ENCODE measurements at regions not wholly inside any gene's neighbourhood (a gene's known extent, or its start where the extent isn't known, plus 50 kb on each side); places are given as distances from the start of the nearest gene placed in this dataset.

GRCh38 chr10:59959504-59960018 is 53.2 kb upstream of the CCDC6 start:
- TF ChIP-seq EP300 (IDR thresholded peaks at IDR 0.05) (no peak), POLR2A (IDR thresholded peaks at IDR 0.05) (no peak), POLR2AphosphoS5 (IDR thresholded peaks at IDR 0.05) (no peak), CTCF (IDR thresholded peaks at IDR 0.05) (no peak)
- Histone ChIP-seq H3K27ac (no peak overlapping the region), H3K36me3 (no peaks in the 10 kb centered on the region), H3K9me3 (no peaks in the 10 kb centered on the region), H3K4me1 (no peaks in the 10 kb centered on the region), H3K27me3 (no peaks in the 10 kb centered on the region), H3K4me3 (no peak overlapping the region)
- DNase-seq, result no peak
- intact Hi-C loops (cut with DNase I; ENCODE audit: low total_unique reads), result no loop called here
- 74 to 90% (median 85%) methylated on average over 3 to 4 of the region's 4 CpGs for WGBS, 5 donors

GRCh38 chr10:59958882-59959281 is 52.5 kb upstream of the CCDC6 start:
- DNase-seq, result no peak
- Histone ChIP-seq H3K27ac (no peak overlapping the region), H3K9me3 (no peaks in the 10 kb centered on the region), H3K4me3 (no peak overlapping the region), H3K36me3 (no peaks in the 10 kb centered on the region), H3K4me1 (no peaks in the 10 kb centered on the region), H3K27me3 (no peaks in the 10 kb centered on the region)
- intact Hi-C loops (cut with DNase I; ENCODE audit: low total_unique reads), result no loop called here
- WGBS, 5 donors, result 78 to 93% (median 88%) methylated on average over 5 of the region's 5 CpGs
- TF ChIP-seq POLR2AphosphoS5 (IDR thresholded peaks at IDR 0.05) (no peak), POLR2A (IDR thresholded peaks at IDR 0.05) (no peak), CTCF (IDR thresholded peaks at IDR 0.05) (no peak), EP300 (IDR thresholded peaks at IDR 0.05) (no peak)

GRCh38 chr10:59957975-59958374 is 51.6 kb upstream of the CCDC6 start:
- Histone ChIP-seq H3K9me3 (no peaks in the 10 kb centered on the region), H3K4me1 (no peaks in the 10 kb centered on the region), H3K27ac (no peak overlapping the region), H3K4me3 (no peak overlapping the region), H3K27me3 (no peaks in the 10 kb centered on the region), H3K36me3 (no peaks in the 10 kb centered on the region)
- TF ChIP-seq CTCF (IDR thresholded peaks at IDR 0.05), result no peak
- no peak for TF ChIP-seq POLR2AphosphoS5 (IDR thresholded peaks at IDR 0.05)
- TF ChIP-seq POLR2A (IDR thresholded peaks at IDR 0.05), result no peak
- no peak for TF ChIP-seq EP300 (IDR thresholded peaks at IDR 0.05)
- intact Hi-C loops (cut with DNase I; ENCODE audit: low total_unique reads), result no loop called here
- DNase-seq, result no peak
